CD4-positive, alpha-beta T cell treated with Interleukin-1 beta for 1 hour (primary cell): ENCODE measurements at regions not wholly inside any gene's neighbourhood (a gene's known extent, or its start where the extent isn't known, plus 50 kb on each side); places are given as distances from the start of the nearest gene placed in this dataset.

Source experiments
- DNase-seq, 2 donors: peaks; one replicate each; pipeline ENCODE4 v3.0.0-alpha.2; 2020 to 2022

- DNase-seq: no peak
Observed at GRCh38 chr3:104735691-104736090, 631.0 kb upstream of the ALCAM start.

- no peak for DNase-seq
Observed at GRCh38 chr3:104738271-104738670, 628.4 kb upstream of the ALCAM start.

- no peak for DNase-seq
Observed at GRCh38 chr3:104740874-104741379, 625.8 kb upstream of the ALCAM start.

- no peak for DNase-seq
Observed at GRCh38 chr3:104742044-104742443, 624.7 kb upstream of the ALCAM start.

- DNase-seq: no peak
Observed at GRCh38 chr3:104745313-104745712, 621.4 kb upstream of the ALCAM start.

- DNase-seq: no peak
Observed at GRCh38 chr3:104746056-104746455, 620.7 kb upstream of the ALCAM start.

- no peak for DNase-seq
Observed at GRCh38 chr3:104750581-104750980, 616.1 kb upstream of the ALCAM start.

- no peak for DNase-seq
Observed at GRCh38 chr3:104755791-104756190, 610.9 kb upstream of the ALCAM start.

GRCh38 chr3:104763007-104763406 lies 603.7 kb upstream of the ALCAM start:
- DNase-seq: no peak

- no peak for DNase-seq
Observed at GRCh38 chr3:104764496-104764895, 602.2 kb upstream of the ALCAM start.

- no peak for DNase-seq
Observed at GRCh38 chr3:104768886-104769285, 597.8 kb upstream of the ALCAM start.

- DNase-seq: no peak
Observed at GRCh38 chr3:104779324-104779723, 587.4 kb upstream of the ALCAM start.

GRCh38 chr3:104781112-104781511 lies 585.6 kb upstream of the ALCAM start:
- DNase-seq: no peak

- DNase-seq: no peak
Observed at GRCh38 chr3:104785947-104786346, 580.8 kb upstream of the ALCAM start.

GRCh38 chr3:104787306-104787705 lies 579.4 kb upstream of the ALCAM start:
- DNase-seq: no peak

- no peak for DNase-seq
Observed at GRCh38 chr3:104788807-104789206, 577.9 kb upstream of the ALCAM start.

GRCh38 chr3:104791331-104791730 lies 575.4 kb upstream of the ALCAM start:
- no peak for DNase-seq

GRCh38 chr3:104796556-104796955 lies 570.2 kb upstream of the ALCAM start:
- no peak for DNase-seq

GRCh38 chr3:104805042-104805441 lies 561.7 kb upstream of the ALCAM start:
- no peak for DNase-seq

GRCh38 chr3:104805508-104805907 lies 561.2 kb upstream of the ALCAM start:
- DNase-seq: no peak

- DNase-seq: no peak
Observed at GRCh38 chr3:104810896-104811295, 555.8 kb upstream of the ALCAM start.

GRCh38 chr3:104816008-104816407 lies 550.7 kb upstream of the ALCAM start:
- no peak for DNase-seq

- DNase-seq: no peak
Observed at GRCh38 chr3:104816716-104817115, 550.0 kb upstream of the ALCAM start.

GRCh38 chr3:104819333-104819732 lies 547.4 kb upstream of the ALCAM start:
- no peak for DNase-seq

- DNase-seq: no peak
Observed at GRCh38 chr3:104820959-104821358, 545.8 kb upstream of the ALCAM start.

GRCh38 chr3:104825116-104825515 lies 541.6 kb upstream of the ALCAM start:
- DNase-seq: no peak
